ENCODE measurements at regions not wholly inside any gene's neighbourhood (a gene's known extent, or its start where the extent isn't known, plus 50 kb on each side); places are given as distances from the start of the nearest gene placed in this dataset.

DNA sequence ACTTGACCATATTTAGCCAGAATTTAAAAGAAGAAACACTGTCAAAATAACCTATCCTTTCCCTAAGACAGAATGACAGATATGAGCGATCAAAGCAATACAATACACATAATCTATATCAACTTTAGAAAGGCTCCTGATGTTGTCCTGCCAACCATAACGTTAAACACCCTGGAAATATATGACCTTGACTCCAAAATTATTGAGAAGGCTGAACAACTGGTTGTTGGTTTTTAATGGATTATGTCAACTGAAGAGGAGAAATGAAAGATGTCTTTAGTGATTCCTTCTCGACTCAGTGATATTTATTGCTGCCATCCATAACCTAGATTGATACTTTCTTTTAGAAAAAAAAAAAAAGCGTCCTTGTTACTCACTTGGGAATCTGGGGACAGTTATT, 957.2 kb downstream of the SLITRK1 start:
- no peak for DNase-seq (ENCODE audit: low read depth)
- TF ChIP-seq, protein P1, sequence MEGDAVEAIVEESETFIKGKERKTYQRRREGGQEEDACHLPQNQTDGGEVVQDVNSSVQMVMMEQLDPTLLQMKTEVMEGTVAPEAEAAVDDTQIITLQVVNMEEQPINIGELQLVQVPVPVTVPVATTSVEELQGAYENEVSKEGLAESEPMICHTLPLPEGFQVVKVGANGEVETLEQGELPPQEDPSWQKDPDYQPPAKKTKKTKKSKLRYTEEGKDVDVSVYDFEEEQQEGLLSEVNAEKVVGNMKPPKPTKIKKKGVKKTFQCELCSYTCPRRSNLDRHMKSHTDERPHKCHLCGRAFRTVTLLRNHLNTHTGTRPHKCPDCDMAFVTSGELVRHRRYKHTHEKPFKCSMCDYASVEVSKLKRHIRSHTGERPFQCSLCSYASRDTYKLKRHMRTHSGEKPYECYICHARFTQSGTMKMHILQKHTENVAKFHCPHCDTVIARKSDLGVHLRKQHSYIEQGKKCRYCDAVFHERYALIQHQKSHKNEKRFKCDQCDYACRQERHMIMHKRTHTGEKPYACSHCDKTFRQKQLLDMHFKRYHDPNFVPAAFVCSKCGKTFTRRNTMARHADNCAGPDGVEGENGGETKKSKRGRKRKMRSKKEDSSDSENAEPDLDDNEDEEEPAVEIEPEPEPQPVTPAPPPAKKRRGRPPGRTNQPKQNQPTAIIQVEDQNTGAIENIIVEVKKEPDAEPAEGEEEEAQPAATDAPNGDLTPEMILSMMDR (IDR thresholded peaks at IDR 0.05; ENCODE audit: insufficient read depth, low read length, poor library complexity, severe bottlenecking): no peak
- H3K27me3 ChIP-seq (ENCODE audit: control insufficient read depth, insufficient read depth, low read length): no peaks in the 10 kb centered on the region
- H3K4me3 ChIP-seq (ENCODE audit: low read depth, low read length): no peak overlapping the region
- no peaks in the 10 kb centered on the region for H3K36me3 ChIP-seq (ENCODE audit: control insufficient read depth, insufficient read depth, low read length)

DNA sequence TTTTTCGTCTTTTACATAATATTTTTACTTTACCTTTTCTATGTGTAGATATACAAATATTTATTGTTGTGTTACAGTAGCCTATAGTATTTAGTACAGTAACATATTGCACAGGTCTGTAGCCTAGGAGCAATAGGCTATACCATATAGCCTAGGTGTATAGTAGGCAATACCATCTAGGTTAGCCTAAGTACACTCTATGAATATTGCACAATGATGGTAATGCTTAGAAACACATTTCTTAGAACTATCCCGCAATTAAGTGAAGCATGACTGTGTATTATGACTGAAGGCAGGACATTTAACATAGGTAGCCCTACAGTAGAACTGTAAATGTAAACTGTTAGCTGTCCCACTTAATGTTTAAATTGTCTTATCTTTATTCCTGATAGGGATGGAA, 964.3 kb downstream of the SLITRK1 start:
- Histone ChIP-seq H3K4me3 (ENCODE audit: low read depth, low read length) (no peak overlapping the region), H3K27me3 (ENCODE audit: control insufficient read depth, insufficient read depth, low read length) (no peaks in the 10 kb centered on the region), H3K36me3 (ENCODE audit: control insufficient read depth, insufficient read depth, low read length) (no peaks in the 10 kb centered on the region)
- no peak for DNase-seq (ENCODE audit: low read depth)
- TF ChIP-seq, protein P1 (IDR thresholded peaks at IDR 0.05; ENCODE audit: insufficient read depth, low read length, poor library complexity, severe bottlenecking): no peak

DNA sequence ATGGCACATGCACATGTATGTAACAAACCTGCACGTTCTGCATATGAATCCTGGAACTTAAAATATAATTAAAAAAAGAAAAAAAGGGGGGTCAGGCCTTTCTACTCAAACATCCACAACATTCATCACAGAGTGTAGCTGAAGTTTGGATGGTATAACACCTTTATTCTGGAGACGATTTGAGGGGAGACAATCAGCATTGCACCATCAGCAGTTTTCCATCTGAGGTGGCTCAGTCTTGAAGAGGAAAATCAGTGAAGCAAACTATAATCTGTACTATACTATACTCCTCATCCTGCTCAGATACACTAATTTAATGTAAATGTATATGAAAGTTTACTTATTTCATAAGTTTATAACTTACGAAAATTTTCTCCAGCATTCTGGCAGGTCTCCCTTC, 969.7 kb downstream of the SLITRK1 start:
- TF ChIP-seq, protein P1 (IDR thresholded peaks at IDR 0.05; ENCODE audit: insufficient read depth, low read length, poor library complexity, severe bottlenecking): no peak
- no peak for DNase-seq (ENCODE audit: low read depth)
- Histone ChIP-seq H3K36me3 (ENCODE audit: control insufficient read depth, insufficient read depth, low read length) (no peaks in the 10 kb centered on the region), H3K27me3 (ENCODE audit: control insufficient read depth, insufficient read depth, low read length) (no peaks in the 10 kb centered on the region), H3K4me3 (ENCODE audit: low read depth, low read length) (no peak overlapping the region)

DNA sequence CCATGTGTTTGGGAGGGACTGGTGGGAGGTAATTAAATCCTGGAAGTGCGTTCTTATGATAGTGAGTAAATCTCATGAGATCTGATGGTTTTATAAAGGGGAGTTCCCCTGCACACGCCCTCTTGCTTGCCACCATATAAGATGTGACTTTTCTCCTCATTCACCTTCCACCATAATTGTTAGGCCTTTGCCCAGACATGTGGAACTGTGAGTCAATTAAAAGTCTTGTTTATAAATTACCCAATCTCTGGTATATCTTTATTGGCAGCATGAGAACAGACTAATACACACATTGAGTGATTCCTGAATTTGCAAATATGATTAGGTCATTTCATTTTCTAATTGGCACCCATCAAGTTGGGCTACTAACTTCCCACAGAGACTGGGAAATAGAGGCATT, 977.2 kb downstream of the SLITRK1 start:
- H3K4me3 ChIP-seq (ENCODE audit: low read depth, low read length): no peak overlapping the region
- TF ChIP-seq, protein P1 (IDR thresholded peaks at IDR 0.05; ENCODE audit: insufficient read depth, low read length, poor library complexity, severe bottlenecking): no peak
- H3K27me3 ChIP-seq (ENCODE audit: control insufficient read depth, insufficient read depth, low read length): no peaks in the 10 kb centered on the region
- no peak for DNase-seq (ENCODE audit: low read depth)
- no peaks in the 10 kb centered on the region for H3K36me3 ChIP-seq (ENCODE audit: control insufficient read depth, insufficient read depth, low read length)

DNA sequence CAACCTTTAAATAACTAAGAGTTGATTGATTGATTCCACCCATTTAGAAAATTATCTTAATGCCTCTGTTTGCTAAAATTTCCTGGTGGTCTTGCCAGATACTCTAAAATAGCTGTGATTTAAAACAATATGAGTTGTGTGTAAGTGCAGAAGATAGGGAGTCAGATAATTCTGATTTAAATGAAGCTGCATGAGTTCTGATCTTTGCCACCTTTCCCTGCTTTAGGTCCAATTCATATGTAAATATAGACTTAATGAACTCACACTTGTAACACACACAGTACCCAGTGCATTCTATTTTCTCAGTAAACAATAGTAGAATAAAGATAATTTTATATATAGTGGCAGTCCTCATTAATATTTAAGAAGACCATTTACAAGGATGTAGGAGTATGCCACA, 981.8 kb downstream of the SLITRK1 start:
- DNase-seq (ENCODE audit: low read depth): no peak
- H3K4me3 ChIP-seq (ENCODE audit: low read depth, low read length): no peak overlapping the region
- no peaks in the 10 kb centered on the region for H3K27me3 ChIP-seq (ENCODE audit: control insufficient read depth, insufficient read depth, low read length)
- H3K36me3 ChIP-seq (ENCODE audit: control insufficient read depth, insufficient read depth, low read length): no peaks in the 10 kb centered on the region
- TF ChIP-seq, protein P1 (IDR thresholded peaks at IDR 0.05; ENCODE audit: insufficient read depth, low read length, poor library complexity, severe bottlenecking): no peak

DNA sequence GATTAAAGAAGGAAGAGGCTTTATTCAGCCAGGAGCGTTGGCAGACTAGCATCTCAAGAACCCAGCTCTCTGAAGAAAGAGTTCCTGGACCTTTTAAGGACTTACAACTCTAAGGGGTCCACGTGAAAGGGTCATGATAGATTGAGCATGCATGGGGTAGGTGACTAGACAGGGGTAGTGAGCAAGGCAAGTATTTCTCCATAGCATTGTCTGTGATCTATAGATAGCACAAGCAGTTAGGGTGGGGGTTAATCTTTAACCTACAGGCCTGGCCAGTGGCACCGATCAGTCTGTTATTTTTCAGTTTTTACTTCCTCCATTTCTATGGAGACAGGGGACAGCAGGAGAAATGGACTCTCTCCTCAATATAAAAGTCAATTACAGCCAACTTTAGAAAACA, 983.7 kb downstream of the SLITRK1 start:
- TF ChIP-seq, protein P1 (IDR thresholded peaks at IDR 0.05; ENCODE audit: insufficient read depth, low read length, poor library complexity, severe bottlenecking): no peak
- no peaks in the 10 kb centered on the region for H3K27me3 ChIP-seq (ENCODE audit: control insufficient read depth, insufficient read depth, low read length)
- H3K36me3 ChIP-seq (ENCODE audit: control insufficient read depth, insufficient read depth, low read length): no peaks in the 10 kb centered on the region
- DNase-seq (ENCODE audit: low read depth): no peak
- no peak overlapping the region for H3K4me3 ChIP-seq (ENCODE audit: low read depth, low read length)
